NCI-H82 (cell line): ENCODE measurements at regions not wholly inside any gene's neighbourhood (a gene's known extent, or its start where the extent isn't known, plus 50 kb on each side); places are given as distances from the start of the nearest gene placed in this dataset.
A peak's percentile ranks its signal among the peaks of the same experiment; 100 is the strongest.

Source experiments
- DNase-seq: peaks from one replicate; lab custom pipeline; 2025; lab: John Stamatoyannopoulos, UW

GRCh38 chr17:5694551-5694950, 110.2 kb upstream of the NLRP1 start:
- peak; percentile 86 for DNase-seq

DNA sequence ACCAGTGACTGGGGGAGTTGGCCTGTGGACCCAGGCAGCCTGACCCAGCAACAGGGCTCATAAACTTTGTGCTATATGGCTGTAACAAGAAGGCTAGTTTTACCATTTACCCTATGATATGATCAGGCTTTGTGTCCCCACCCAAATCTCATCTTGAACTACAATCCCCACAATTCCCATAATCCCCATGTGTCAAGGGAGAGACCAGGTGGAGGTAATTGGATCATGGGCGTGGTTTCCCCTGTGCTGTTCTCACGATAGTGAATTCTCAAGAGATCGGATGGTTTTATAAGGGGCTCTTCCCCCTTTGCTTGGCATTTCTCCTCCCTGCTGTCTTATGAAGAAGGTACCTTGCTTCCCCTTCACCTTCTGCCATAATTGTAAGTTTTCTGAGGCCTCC, 111.2 kb upstream of the NLRP1 start:
- DNase-seq = peak; percentile 95

GRCh38 chr17:5698959-5699358, 114.7 kb upstream of the NLRP1 start:
- DNase-seq = no peak

GRCh38 chr17:5699814-5700213, 115.5 kb upstream of the NLRP1 start:
- DNase-seq = no peak

DNA sequence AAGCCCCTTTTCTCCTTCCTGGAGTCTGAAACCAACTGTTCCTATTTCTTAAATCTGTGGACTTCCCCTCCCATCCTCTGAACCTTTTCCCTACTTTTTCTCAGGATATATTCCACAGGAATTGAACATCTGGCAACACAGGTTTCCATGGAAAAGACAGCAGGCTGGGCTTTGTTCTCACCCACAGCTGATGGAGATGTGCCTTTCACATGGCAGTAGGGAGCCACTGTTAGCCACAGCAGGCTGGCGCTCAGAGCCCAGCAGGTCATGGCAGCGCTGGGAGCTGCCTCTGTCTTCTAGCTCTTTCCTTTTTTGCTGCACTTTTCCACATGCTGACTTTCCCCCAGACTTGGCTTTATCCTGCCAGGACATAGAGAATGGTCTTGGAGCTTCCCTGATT, 116.4 kb upstream of the NLRP1 start:
- DNase-seq = no peak

DNA sequence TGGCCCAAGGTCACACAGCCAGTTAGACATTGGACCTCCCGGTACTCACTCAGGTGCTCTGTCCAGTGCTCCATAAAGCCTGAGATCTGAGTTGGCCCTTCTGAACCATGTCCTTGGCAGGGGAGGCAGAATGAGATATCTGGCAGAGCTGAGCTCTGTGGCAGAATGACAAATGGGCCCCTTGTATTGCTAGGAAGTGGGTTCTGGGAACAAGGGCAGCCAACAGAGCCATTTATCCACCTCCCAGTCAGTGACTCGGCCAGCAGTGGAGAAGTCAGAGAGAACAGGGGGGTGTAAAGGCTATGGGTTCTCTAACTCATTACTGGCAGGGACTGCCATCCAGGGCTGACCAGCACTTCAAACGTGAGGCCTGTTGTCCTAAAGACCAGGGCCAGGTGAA, 117.1 kb upstream of the NLRP1 start:
- no peak for DNase-seq

- DNase-seq = no peak
Measured at GRCh38 chr17:5702951-5703510, 118.7 kb upstream of the NLRP1 start.

DNA sequence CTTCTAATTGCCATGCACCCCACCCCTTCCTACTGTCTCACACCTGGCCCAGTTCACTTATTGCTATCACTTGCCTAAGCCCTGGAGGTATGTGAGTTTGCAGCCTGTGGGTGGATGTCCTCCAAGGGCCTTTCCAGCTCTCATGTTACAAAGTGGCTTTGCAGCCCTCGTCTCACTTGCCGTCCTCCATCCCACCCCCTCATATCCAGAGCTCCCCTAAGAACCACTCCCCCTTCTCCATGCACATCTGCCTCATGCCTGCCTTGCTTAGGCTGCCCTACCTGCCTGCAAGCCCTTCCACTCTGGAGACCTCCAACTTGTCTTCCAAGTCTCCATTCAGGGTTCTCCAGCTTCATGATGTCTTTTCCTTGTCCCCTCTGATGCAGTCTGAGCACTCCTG, 119.4 kb upstream of the NLRP1 start:
- DNase-seq = no peak

DNA sequence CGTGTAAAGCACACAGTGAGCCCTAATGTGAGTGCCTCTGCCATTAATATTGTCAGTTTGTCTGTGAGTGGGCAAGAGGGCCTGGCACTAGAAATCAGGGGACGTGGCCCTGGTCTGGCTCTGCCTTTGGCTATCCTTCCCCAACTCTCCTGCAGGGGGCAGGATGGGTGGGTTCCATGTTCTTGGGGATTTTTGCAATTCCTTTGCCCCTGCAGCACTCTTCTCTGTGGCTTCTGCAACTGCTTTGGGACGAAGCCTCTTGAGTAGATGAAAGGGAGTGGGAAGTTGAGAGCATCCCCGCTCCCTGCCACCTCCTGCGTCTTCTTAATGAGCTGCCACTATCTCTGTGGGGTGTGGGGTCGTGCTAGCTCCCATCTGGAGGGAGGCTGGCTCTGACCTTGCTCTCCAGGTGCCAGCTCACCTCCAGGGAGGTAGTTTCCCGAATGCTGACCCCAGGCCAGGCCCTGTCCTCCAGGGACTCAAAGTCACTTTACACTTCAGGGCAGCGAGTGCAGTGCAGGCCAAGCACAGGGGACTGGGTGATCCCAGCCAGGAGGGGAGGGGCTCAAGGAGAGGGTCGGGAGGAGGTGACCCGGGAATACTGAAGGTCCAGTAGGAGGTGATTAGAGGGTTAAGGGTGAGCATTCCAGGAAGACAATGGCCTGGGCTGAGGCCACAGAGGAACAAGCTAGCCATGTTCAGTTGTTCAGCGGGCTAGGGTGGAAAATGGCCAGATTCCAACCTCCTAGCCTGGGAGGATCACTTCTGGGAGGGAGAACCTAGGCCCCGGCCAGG, 121.0 kb upstream of the NLRP1 start:
- DNase-seq = peak; percentile 46

DNA sequence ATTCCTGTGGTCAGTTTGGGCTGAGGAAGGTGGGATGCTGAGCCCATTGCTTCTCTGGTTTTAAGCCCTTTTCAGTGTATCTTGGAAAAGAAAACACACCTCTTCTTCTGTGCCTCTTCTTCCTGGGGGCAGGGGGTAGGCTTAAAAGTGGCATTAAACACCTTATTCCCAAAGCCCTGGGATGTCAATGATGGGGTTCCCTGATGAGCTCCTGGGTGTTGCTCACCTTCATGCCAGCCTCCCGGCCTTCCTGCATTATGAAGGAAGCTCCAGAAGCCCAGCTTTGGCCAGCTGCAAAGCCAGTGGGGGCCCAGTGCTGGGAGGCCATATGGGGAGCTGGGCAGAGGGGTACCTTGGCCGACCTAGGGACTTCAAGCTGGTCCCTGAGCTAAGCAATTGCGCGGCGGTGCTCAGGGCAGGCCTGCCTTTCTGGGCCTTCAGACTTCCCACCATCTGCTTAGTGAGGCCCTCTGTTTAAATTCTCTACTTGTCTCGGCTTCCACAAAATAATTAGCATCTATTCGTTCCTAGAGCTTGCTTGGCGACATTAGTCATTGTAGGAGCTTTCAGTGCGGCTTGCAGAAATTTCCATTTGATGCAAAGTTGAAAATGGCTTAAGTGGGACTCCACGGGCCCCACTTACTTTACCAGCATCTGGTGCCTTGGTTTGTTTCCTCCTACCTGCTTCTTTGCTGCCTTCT, 121.7 kb upstream of the NLRP1 start:
- no peak for DNase-seq

DNA sequence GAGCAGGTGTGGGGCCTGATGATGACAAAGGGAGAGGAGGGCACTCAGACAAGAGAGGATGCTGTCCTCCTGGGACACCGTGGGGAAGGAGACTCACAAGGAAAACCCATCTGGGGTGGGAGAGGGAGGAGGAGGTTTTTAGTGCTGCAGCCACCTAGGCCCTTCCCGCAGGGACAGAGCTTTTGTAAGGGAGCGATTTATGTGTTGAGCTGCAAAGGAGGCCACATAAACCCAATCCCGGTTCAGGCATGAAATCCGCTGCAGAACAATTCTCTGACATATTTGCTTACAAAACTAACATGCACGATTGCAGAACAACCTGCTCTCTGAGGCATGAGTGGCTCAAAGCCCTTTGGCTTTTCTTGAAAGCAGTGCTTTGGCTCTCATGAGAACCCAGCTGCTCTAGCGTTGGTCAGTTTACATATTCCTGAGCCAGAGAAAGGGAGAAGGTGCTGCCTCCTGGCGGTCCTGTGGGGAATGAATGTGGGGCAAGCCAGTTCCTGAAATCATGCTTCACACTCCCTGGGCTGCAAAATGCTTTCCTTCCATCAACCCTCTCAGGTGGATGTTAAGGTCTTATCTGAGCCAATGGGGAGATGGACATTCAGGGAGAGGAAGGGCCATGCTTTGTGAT, 122.4 kb upstream of the NLRP1 start:
- DNase-seq = peak; percentile 90

DNA sequence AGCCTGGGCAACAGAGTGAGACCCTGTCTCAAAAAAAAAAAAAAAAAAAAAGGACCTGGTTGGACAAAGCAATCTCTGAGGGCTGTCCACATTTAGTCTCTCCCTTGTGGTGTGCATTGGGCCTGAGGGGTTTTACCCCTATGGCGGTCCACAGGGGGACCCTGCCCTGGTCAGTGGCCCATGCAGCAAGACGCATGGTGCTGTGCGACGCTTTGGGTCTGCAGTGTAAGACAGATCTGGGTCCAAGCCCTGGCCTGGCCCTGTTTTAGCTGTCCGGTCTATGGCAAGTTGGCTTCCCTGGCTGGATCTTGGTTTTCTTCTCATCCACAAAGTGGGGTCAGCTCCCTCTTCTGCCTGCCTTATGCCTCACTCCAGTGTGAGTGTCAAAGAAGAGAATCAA, 123.2 kb upstream of the NLRP1 start:
- no peak for DNase-seq

DNA sequence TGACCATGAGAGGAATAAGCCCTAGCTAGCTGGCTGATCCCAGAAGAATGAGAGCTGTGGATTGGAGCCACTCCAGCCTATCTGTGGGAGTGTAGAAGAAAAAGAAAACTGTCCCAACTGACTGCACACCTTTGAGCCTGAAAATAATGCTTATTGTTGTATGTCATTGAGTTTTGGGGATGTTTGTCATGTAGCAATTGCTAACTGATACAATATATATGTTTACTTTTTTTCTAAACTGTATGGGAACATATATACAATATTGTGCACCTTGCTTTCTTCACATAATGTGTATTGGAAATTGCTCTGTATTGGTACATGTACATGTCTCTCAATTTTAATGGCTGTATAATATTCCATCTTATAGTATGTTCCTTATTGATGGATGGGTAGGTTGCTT, 124.0 kb upstream of the NLRP1 start:
- DNase-seq = no peak

DNA sequence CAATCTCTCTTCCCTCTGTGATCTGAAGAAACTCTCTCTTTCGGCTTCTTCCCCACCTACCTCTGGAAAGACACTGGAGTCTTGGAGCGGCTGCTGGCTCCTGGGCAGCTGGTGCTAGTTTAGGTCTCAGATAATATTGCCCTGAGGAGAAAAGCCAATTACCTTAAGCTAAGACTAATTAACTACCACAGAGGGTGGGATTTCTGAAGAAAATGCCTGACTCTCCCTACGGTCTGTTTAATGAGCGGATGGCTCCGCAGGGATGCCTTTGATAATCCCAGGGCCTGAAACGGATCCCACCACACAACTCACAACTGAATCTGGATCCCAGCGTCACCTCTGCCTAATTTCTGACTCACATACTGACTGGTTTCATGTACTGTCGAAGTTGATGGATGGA, 127.0 kb upstream of the NLRP1 start:
- DNase-seq = peak; percentile 99

GRCh38 chr17:5714993-5715392, 130.7 kb upstream of the NLRP1 start:
- no peak for DNase-seq

DNA sequence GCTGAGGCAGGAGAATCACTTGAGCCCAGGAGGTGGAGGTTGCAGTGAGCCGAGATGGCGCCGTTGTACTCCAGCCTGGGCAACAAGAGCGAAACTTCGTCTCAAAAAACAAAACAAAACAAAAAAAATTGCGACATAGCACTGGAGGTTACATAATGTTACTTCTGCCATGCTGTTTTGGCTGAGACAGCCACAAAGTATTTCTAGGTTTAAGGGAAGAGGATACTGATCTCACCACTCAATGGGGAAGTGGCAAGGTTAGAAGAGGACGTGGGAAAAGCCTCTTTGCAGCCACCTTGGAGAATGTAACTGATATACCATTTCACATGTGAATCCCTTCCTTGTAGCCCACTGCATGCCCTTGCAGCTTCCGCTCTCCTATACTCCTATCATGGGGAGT, 131.2 kb upstream of the NLRP1 start:
- DNase-seq = no peak

- DNase-seq = no peak
Measured at GRCh38 chr17:5718726-5719125, 134.4 kb upstream of the NLRP1 start.

DNA sequence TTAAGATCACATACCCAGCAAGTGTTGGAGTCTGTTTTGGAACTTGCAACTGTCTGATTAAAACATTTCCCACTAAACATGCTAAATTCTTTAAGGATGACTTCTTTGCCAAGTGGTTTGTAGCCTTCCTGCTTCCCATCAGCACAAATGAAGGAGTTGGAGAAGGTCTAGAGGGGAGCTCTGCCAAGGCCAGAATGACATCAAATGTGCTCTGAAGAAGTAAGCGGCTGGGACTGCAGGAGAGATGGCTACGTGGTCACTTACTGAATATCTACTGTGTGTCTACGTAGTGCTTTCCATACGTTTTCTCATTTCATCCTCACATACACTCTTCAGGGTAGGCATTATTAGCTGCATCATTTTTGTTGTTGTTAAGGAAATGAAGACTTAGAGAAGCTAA, 135.7 kb upstream of the NLRP1 start:
- DNase-seq = no peak

- DNase-seq = no peak
Measured at GRCh38 chr17:5730373-5730772, 146.1 kb upstream of the NLRP1 start.

DNA sequence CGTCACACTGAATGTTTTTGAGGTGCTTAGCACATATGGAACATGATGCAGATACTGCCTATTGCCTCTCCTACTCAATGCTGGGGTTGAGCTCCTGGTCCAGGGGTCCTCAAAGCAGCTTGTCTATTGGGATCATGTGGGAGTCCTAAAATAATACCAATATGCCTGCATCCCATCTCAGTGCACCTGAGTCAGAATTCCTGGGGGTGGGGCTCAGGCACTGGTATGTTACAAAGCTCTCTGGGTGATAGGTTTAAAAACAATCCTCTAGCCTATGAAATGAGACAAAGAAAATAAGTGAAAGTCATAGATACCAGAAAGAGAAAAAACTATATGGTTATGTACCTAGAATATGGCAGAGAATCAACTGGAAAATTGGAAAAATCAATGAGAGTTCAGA, 156.6 kb upstream of the NLRP1 start:
- DNase-seq = no peak

- peak; percentile 30 for DNase-seq
Measured at GRCh38 chr17:5741810-5742209, 157.5 kb upstream of the NLRP1 start.

GRCh38 chr17:5745111-5745813, 161.0 kb upstream of the NLRP1 start:
- peak; percentile 22 for DNase-seq
